ENCODE measurements at regions not wholly inside any gene's neighbourhood (a gene's known extent, or its start where the extent isn't known, plus 50 kb on each side); places are given as distances from the start of the nearest gene placed in this dataset.

- TF ChIP-seq ZNF274 (IDR thresholded peaks at IDR 0.05; ENCODE audit: low read depth, low read length) (no peak), YY1 (IDR thresholded peaks at IDR 0.05; ENCODE audit: insufficient read depth, insufficient read length) (no peak)
Observed at GRCh38 chr18:27793013-27793785, 383.7 kb downstream of the CDH2 start.
